Erythroblast (primary cell): ENCODE measurements at regions not wholly inside any gene's neighbourhood (a gene's known extent, or its start where the extent isn't known, plus 50 kb on each side); places are given as distances from the start of the nearest gene placed in this dataset.

Experiments
- GATA1 ChIP-seq: IDR thresholded peaks from 2 replicates; pipeline ENCODE4 v1.6.1; 2011; ENCODE audit warnings: low read depth, mild to moderate bottlenecking, control low read depth, low read length, moderate library complexity
- POLR2A ChIP-seq: IDR thresholded peaks from 2 replicates; pipeline ENCODE4 v1.6.1; 2011; ENCODE audit warnings: mild to moderate bottlenecking, low read length

DNA sequence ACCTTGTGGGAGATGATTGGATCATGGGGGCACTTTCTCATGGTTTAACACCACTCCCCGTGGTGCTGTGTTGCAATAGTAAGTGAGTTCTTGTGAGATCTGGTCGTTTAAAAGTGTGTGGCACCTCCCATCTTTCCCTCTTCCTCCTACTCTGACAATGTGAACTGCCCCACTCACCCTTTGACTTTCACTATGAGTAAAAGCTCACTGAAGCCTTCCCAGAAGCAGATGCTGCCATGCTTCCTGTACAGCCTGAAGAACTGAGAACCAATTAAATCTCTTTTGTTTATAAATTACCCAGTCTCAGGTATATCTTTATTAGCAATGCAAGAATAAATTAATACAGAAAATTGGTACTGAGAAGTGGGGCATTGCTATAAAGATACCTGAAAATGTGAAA lies 509.6 kb upstream of the CT83 start:
- TF ChIP-seq POLR2A (no peak), GATA1 (no peak)
